ENCODE measurements at regions not wholly inside any gene's neighbourhood (a gene's known extent, or its start where the extent isn't known, plus 50 kb on each side); places are given as distances from the start of the nearest gene placed in this dataset.

- no peak for DNase-seq
Observed at GRCh38 chr5:4082966-4083564, 487.4 kb downstream of the IRX1 start.

GRCh38 chr5:4083591-4084337, 488.1 kb downstream of the IRX1 start:
- no peak for DNase-seq

- no peak for DNase-seq
Observed at GRCh38 chr5:4086081-4086480, 490.4 kb downstream of the IRX1 start.

- no peak for DNase-seq
Observed at GRCh38 chr5:4087110-4087509, 491.5 kb downstream of the IRX1 start.

GRCh38 chr5:4089087-4089486, 493.5 kb downstream of the IRX1 start:
- no peak for DNase-seq

GRCh38 chr5:4093236-4093635, 497.6 kb downstream of the IRX1 start:
- DNase-seq = no peak

GRCh38 chr5:4093970-4094369, 498.3 kb downstream of the IRX1 start:
- no peak for DNase-seq

GRCh38 chr5:4095918-4096630, 500.4 kb downstream of the IRX1 start:
- DNase-seq = no peak

- DNase-seq = no peak
Observed at GRCh38 chr5:4097199-4097598, 501.6 kb downstream of the IRX1 start.

GRCh38 chr5:4098226-4098625, 502.6 kb downstream of the IRX1 start:
- no peak for DNase-seq

- DNase-seq = no peak
Observed at GRCh38 chr5:4099386-4099785, 503.8 kb downstream of the IRX1 start.

- DNase-seq = no peak
Observed at GRCh38 chr5:4100739-4101138, 505.1 kb downstream of the IRX1 start.

- DNase-seq = no peak
Observed at GRCh38 chr5:4101189-4101588, 505.6 kb downstream of the IRX1 start.

- no peak for DNase-seq
Observed at GRCh38 chr5:4104831-4105597, 509.4 kb downstream of the IRX1 start.

GRCh38 chr5:4108690-4109089, 513.1 kb downstream of the IRX1 start:
- DNase-seq = no peak

GRCh38 chr5:4113426-4113825, 517.8 kb downstream of the IRX1 start:
- no peak for DNase-seq

GRCh38 chr5:4113905-4114304, 518.3 kb downstream of the IRX1 start:
- no peak for DNase-seq

GRCh38 chr5:4114452-4114851, 518.8 kb downstream of the IRX1 start:
- DNase-seq = no peak

GRCh38 chr5:4116834-4117233, 521.2 kb downstream of the IRX1 start:
- no peak for DNase-seq

- DNase-seq = no peak
Observed at GRCh38 chr5:4124221-4124970, 528.8 kb downstream of the IRX1 start.

GRCh38 chr5:4128994-4129393, 533.4 kb downstream of the IRX1 start:
- DNase-seq = no peak

GRCh38 chr5:4129523-4129922, 533.9 kb downstream of the IRX1 start:
- DNase-seq = no peak

GRCh38 chr5:4130819-4131218, 535.2 kb downstream of the IRX1 start:
- DNase-seq = no peak

Measured in NCI-H345 (cell line).